Endothelial cell of umbilical vein (primary cell): ENCODE measurements at regions not wholly inside any gene's neighbourhood (a gene's known extent, or its start where the extent isn't known, plus 50 kb on each side); places are given as distances from the start of the nearest gene placed in this dataset.

Experiments used
- CTCF ChIP-seq, 2 donors: IDR thresholded peaks; 1 replicate in 1 of 2; 2 replicates in 1 of 2; pipeline ENCODE4 v1.5.1; 2011; ENCODE audit warnings: low read length in 2 of 2, mild to moderate bottlenecking in 2 of 2, moderate library complexity in 2 of 2, control low read depth in 1 of 2, inconsistent platforms in 1 of 2, low read depth in 1 of 2; ENCODE audit not compliant: insufficient read depth in 1 of 2; ENCODE audit errors: extremely low read depth in 1 of 2
- EZH2 ChIP-seq: IDR thresholded peaks from 2 replicates; pipeline ENCODE4 v1.6.1; 2012; ENCODE audit warnings: borderline replicate concordance, low read depth, mild to moderate bottlenecking, moderate library complexity, low read length, inconsistent platforms; ENCODE audit not compliant: severe bottlenecking
- FOS ChIP-seq: IDR thresholded peaks from 2 replicates; pipeline ENCODE4 v1.6.1; 2011; ENCODE audit warnings: mild to moderate bottlenecking, low read length, moderate library complexity, borderline replicate concordance; ENCODE audit not compliant: insufficient read depth
- GATA2 ChIP-seq: IDR thresholded peaks from 2 replicates; pipeline ENCODE4 v1.7.0; 2011; ENCODE audit warnings: low read depth, mild to moderate bottlenecking, moderate library complexity, mixed read lengths, low read length; ENCODE audit not compliant: insufficient read length, insufficient read depth
- JUN ChIP-seq: IDR thresholded peaks from 2 replicates; pipeline ENCODE4 v1.6.1; 2011; ENCODE audit warnings: borderline replicate concordance, low read depth; ENCODE audit not compliant: insufficient read length, insufficient read depth
- MAX ChIP-seq: IDR thresholded peaks from 2 replicates; pipeline ENCODE4 v1.6.1; 2011; ENCODE audit not compliant: insufficient read depth, insufficient read length
- MYC ChIP-seq: IDR thresholded peaks from one replicate; pipeline ENCODE4 v1.6.1; 2011; ENCODE audit warnings: mild to moderate bottlenecking, low read depth, low read length
- POLR2A ChIP-seq: IDR thresholded peaks from 2 replicates; pipeline ENCODE4 v1.6.1; 2012; ENCODE audit warnings: low read depth, mild to moderate bottlenecking, control low read depth, low read length
- POLR2AphosphoS5 ChIP-seq: IDR thresholded peaks from 2 replicates; pipeline ENCODE4 v1.6.1; 2012; ENCODE audit warnings: low read depth, mild to moderate bottlenecking, control low read depth, low read length, moderate library complexity; ENCODE audit not compliant: insufficient read depth

GRCh38 chr1:29515170-29515955 is 279.0 kb downstream of the PTPRU start:
- TF ChIP-seq POLR2AphosphoS5 (no peak), MYC (no peak), POLR2A (no peak), CTCF (IDR thresholded peaks at IDR 0.05; ENCODE audit: extremely low read depth in 1 of 2, insufficient read depth in 1 of 2, low read depth in 1 of 2, low read length in 2 of 2) (no peak), EZH2 (no peak), GATA2 (no peak), JUN (no peak), FOS (no peak), MAX (no peak)
